ENCODE measurements at regions not wholly inside any gene's neighbourhood (a gene's known extent, or its start where the extent isn't known, plus 50 kb on each side); places are given as distances from the start of the nearest gene placed in this dataset.
"Not testable (repeated sequence)": the region's sequence is repeated elsewhere in the genome, so short reads cannot be mapped to it uniquely, and the experiment has no call there.

- ATAC-seq: no peak
Measured at GRCh38 chr2:187783446-187783845, 229.2 kb upstream of the TFPI start.

GRCh38 chr2:187784138-187784537 lies 229.9 kb upstream of the TFPI start:
- ATAC-seq: not testable (repeated sequence)

GRCh38 chr2:187799601-187800000 lies 245.4 kb upstream of the TFPI start:
- no peak for ATAC-seq

GRCh38 chr2:187803816-187804215 lies 249.6 kb upstream of the TFPI start:
- no peak for ATAC-seq

- no peak for ATAC-seq
Measured at GRCh38 chr2:187815113-187815512, 260.9 kb upstream of the TFPI start.

- ATAC-seq: no peak
Measured at GRCh38 chr2:187819624-187820023, 265.4 kb upstream of the TFPI start.

GRCh38 chr2:187825108-187825507 lies 270.9 kb upstream of the TFPI start:
- no peak for ATAC-seq

- no peak for ATAC-seq
Measured at GRCh38 chr2:187826023-187826422, 271.8 kb upstream of the TFPI start.

- no peak for ATAC-seq
Measured at GRCh38 chr2:187834787-187835186, 280.6 kb upstream of the TFPI start.

GRCh38 chr2:187838690-187839089 lies 284.5 kb upstream of the TFPI start:
- no peak for ATAC-seq

GRCh38 chr2:187842315-187842714 lies 288.1 kb upstream of the TFPI start:
- ATAC-seq: no peak

- ATAC-seq: no peak
Measured at GRCh38 chr2:187842978-187843847, 289.0 kb upstream of the TFPI start.

- ATAC-seq: no peak
Measured at GRCh38 chr2:187847245-187848208, 293.3 kb upstream of the TFPI start.

GRCh38 chr2:187851955-187852561 lies 297.8 kb upstream of the TFPI start:
- ATAC-seq: no peak

GRCh38 chr2:187853381-187853791 lies 299.2 kb upstream of the TFPI start:
- ATAC-seq: no peak

- ATAC-seq: no peak
Measured at GRCh38 chr2:187854801-187855200, 300.6 kb upstream of the TFPI start.

GRCh38 chr2:187855689-187856088 lies 301.5 kb upstream of the TFPI start:
- no peak for ATAC-seq

GRCh38 chr2:187857826-187858225 lies 303.6 kb upstream of the TFPI start:
- no peak for ATAC-seq

- no peak for ATAC-seq
Measured at GRCh38 chr2:187862715-187863114, 308.5 kb upstream of the TFPI start.

GRCh38 chr2:187865025-187865424 lies 310.8 kb upstream of the TFPI start:
- no peak for ATAC-seq

- ATAC-seq: no peak
Measured at GRCh38 chr2:187867165-187867564, 312.9 kb upstream of the TFPI start.

GRCh38 chr2:187869195-187869594 lies 315.0 kb upstream of the TFPI start:
- ATAC-seq: no peak

- ATAC-seq: no peak
Measured at GRCh38 chr2:187871506-187871905, 317.3 kb upstream of the TFPI start.

Data from esophagus mucosa (tissue), 1 donor.